Smooth muscle cell (in vitro differentiated cells): ENCODE measurements at regions not wholly inside any gene's neighbourhood (a gene's known extent, or its start where the extent isn't known, plus 50 kb on each side); places are given as distances from the start of the nearest gene placed in this dataset.

Source experiments
- DNase-seq: peaks from one replicate; lab custom pipeline; 2025; ENCODE audit not compliant: unreplicated experiment; lab: John Stamatoyannopoulos, UW
- H2AFZ ChIP-seq: fragments of 200-600 bp; sonication (generic); 2 replicates; pipeline ENCODE4 v1.6.0; 2016; ENCODE audit warnings: antibody characterized with exemption, low read depth, mild to moderate bottlenecking
- H3F3A ChIP-seq: fragments of 200-600 bp; sonication (generic); 2 replicates; pipeline ENCODE4 v1.6.0; 2017; ENCODE audit warnings: antibody characterized with exemption, low read depth
- H3K27ac ChIP-seq: fragments of 200-600 bp; sonication (generic); 2 replicates; pipeline ENCODE4 v1.5.1; 2016; ENCODE audit warnings: low read depth, mild to moderate bottlenecking
- H3K27me3 ChIP-seq: fragments of 200-600 bp; sonication (generic); 2 replicates; pipeline ENCODE4 v1.6.1; 2016; ENCODE audit warnings: low read depth, mild to moderate bottlenecking
- H3K36me3 ChIP-seq: fragments of 200-600 bp; sonication (generic); 2 replicates; pipeline ENCODE4 v1.5.1; 2016; ENCODE audit warnings: low read depth
- H3K4me1 ChIP-seq: fragments of 200-600 bp; sonication (generic); 2 replicates; pipeline ENCODE4 v1.5.1; 2016; ENCODE audit warnings: low read depth
- H3K4me2 ChIP-seq: fragments of 200-600 bp; sonication (generic); 2 replicates; pipeline ENCODE4 v1.6.0; 2016; ENCODE audit warnings: mild to moderate bottlenecking
- H3K4me3 ChIP-seq: fragments of 200-600 bp; sonication (generic); 2 replicates; pipeline ENCODE4 v1.5.1; 2016; ENCODE audit warnings: mild to moderate bottlenecking
- H3K79me2 ChIP-seq: fragments of 200-600 bp; sonication (generic); 2 replicates; pipeline ENCODE4 v1.6.0; 2016; ENCODE audit warnings: low read depth, mild to moderate bottlenecking
- H3K9ac ChIP-seq: fragments of 200-600 bp; sonication (generic); 2 replicates; pipeline ENCODE4 v1.6.0; 2016; ENCODE audit warnings: low read depth
- H3K9me3 ChIP-seq: fragments of 200-600 bp; sonication (generic); replicated peaks from 2 replicates; pipeline ENCODE4 v1.5.1; 2016; ENCODE audit warnings: low read depth
- H4K20me1 ChIP-seq: fragments of 200-600 bp; sonication (generic); 2 replicates; pipeline ENCODE4 v1.6.0; 2016; ENCODE audit warnings: low read depth
- CTCF ChIP-seq: fragments of 200-600 bp; sonication (generic); IDR thresholded peaks from 2 replicates; pipeline ENCODE4 v1.5.1; 2017; ENCODE audit warnings: borderline replicate concordance, mild to moderate bottlenecking, antibody characterized with exemption; ENCODE audit not compliant: insufficient read depth, poor library complexity, severe bottlenecking
- WGBS: methylation state at CpG from one replicate; pipeline ENCODE4 v1.1.7; 2016; ENCODE audit warnings: low lambda C conversion rate; 5-methylcytosine and 5-hydroxymethylcytosine counted together

DNA sequence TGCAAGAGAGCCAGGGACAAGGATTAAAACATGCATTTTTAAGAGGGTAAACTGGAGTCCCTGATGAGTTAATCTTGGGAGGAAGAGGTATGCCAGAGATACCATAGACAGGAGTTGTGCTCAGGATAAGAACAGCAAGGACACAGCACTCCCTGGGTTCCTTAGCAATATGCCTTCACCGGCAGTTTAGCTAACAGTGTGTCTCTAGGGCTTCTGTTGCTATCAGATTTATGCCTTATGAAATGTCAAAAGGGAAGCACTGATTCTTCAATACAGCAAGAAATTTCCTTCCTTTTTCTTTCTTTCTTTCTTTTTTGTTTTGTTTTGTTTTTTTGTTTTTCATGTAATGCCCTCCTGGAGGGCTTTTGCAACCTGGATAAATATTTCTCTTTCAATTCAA lies 71.3 kb upstream of the LARGE1 start:
- Histone ChIP-seq H3K4me2 (no peak overlapping the region), H3K36me3 (no peaks in the 10 kb centered on the region), H3F3A (no peaks in the 10 kb centered on the region), H3K27me3 (no peaks in the 10 kb centered on the region), H3K79me2 (no peaks in the 10 kb centered on the region), H2AFZ (no peak overlapping the region), H3K9me3 (no peaks in the 10 kb centered on the region), H4K20me1 (no peaks in the 10 kb centered on the region), H3K9ac (no peak overlapping the region), H3K4me3 (no peak overlapping the region), H3K4me1 (no peaks in the 10 kb centered on the region), H3K27ac (no peak overlapping the region)
- no peak for TF ChIP-seq CTCF
- no peak for DNase-seq
- 89% methylated on average over 1 of the region's 1 CpG for WGBS

DNA sequence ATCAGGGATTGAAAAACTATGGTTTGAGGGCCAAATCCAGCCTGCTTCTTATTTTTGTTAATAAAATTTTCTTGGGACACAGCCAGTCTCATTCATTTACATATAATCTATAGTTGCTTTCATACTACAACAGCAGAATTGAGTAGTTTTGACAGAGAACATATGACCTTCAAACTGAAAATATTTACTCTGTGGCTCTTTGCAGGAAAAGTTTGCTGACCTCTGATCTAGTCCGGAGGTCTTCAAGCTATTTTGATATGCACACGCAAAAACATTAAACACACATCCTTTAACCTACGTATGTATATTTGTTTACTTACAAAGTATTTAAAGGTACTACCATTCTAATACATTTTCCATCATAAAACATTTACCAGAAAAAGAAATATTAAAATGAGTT lies 76.5 kb upstream of the LARGE1 start:
- H3K4me1 ChIP-seq, result no peaks in the 10 kb centered on the region
- no peak overlapping the region for H2AFZ ChIP-seq
- H3K4me3 ChIP-seq, result no peak overlapping the region
- H3K79me2 ChIP-seq, result no peaks in the 10 kb centered on the region
- H4K20me1 ChIP-seq, result no peaks in the 10 kb centered on the region
- H3K27ac ChIP-seq, result no peak overlapping the region
- TF ChIP-seq CTCF, result no peak
- H3K9ac ChIP-seq, result no peak overlapping the region
- no peaks in the 10 kb centered on the region for H3F3A ChIP-seq
- H3K4me2 ChIP-seq, result no peak overlapping the region
- H3K27me3 ChIP-seq, result no peaks in the 10 kb centered on the region
- DNase-seq, result no peak
- 95% methylated on average over 3 of the region's 3 CpGs for WGBS
- no peaks in the 10 kb centered on the region for H3K9me3 ChIP-seq
- H3K36me3 ChIP-seq, result no peaks in the 10 kb centered on the region

GRCh38 chr22:34000879-34001526 lies 80.7 kb upstream of the LARGE1 start:
- Histone ChIP-seq H3K36me3 (no peaks in the 10 kb centered on the region), H2AFZ (no peak overlapping the region), H3F3A (no peaks in the 10 kb centered on the region), H3K27ac (no peak overlapping the region), H3K27me3 (no peaks in the 10 kb centered on the region), H3K4me2 (no peak overlapping the region), H3K9me3 (peaks cover 4% of the 10 kb centered on the region), H3K4me3 (no peak overlapping the region), H3K4me1 (no peaks in the 10 kb centered on the region), H3K79me2 (no peaks in the 10 kb centered on the region), H3K9ac (no peak overlapping the region), H4K20me1 (no peaks in the 10 kb centered on the region)
- no peak for TF ChIP-seq CTCF
- no peak for DNase-seq
- WGBS, result 78% methylated on average over 2 of the region's 2 CpGs
